Activated CD4-positive, alpha-beta memory T cell treated with anti-CD3 and anti-CD28 coated beads, Interleukin-2, amount 10 ng/mL, durations not matched to agents 7 days and 5 days (primary cell): ENCODE measurements at regions not wholly inside any gene's neighbourhood (a gene's known extent, or its start where the extent isn't known, plus 50 kb on each side); places are given as distances from the start of the nearest gene placed in this dataset.
A peak's percentile ranks its signal among the peaks of the same experiment; 100 is the strongest.
"Not testable (repeated sequence)": the region's sequence is repeated elsewhere in the genome, so short reads cannot be mapped to it uniquely, and the experiment has no call there.

Experiments
- CTCF ChIA-PET: fragments of 350-600 bp; sonication (Branson Sonifier 250); formaldehyde crosslinking; loops from one replicate; lab custom pipeline; 2021; ENCODE audit warnings: antibody characterized with exemption, inconsistent platforms; lab: Charles Lee
- POLR2A ChIA-PET: fragments of 350-600 bp; sonication (Branson Sonifier 250); formaldehyde crosslinking; loops from one replicate; lab custom pipeline; 2021; ENCODE audit warnings: antibody characterized with exemption; lab: Charles Lee
- DNase-seq: peaks from one replicate; pipeline ENCODE4 v3.0.0-alpha.2; 2020
- H3K27ac Mint-ChIP-seq: one replicate; pipeline ENCODE4 v1.8.0; 2021; ENCODE audit warnings: mild to moderate bottlenecking, mixed read lengths
- H3K27me3 Mint-ChIP-seq: one replicate; pipeline ENCODE4 v1.8.0; 2021; ENCODE audit warnings: mixed read lengths
- H3K36me3 Mint-ChIP-seq: one replicate; pipeline ENCODE4 v1.8.0; 2021; ENCODE audit warnings: low read depth, mixed read lengths
- H3K4me1 Mint-ChIP-seq: one replicate; pipeline ENCODE4 v1.8.0; 2021; ENCODE audit warnings: mixed read lengths
- H3K4me3 Mint-ChIP-seq: one replicate; pipeline ENCODE4 v1.8.0; 2021; ENCODE audit warnings: mild to moderate bottlenecking, mixed read lengths
- H3K9me3 Mint-ChIP-seq: one replicate; pipeline ENCODE4 v1.8.0; 2021; ENCODE audit warnings: mixed read lengths

GRCh38 chr12:131510431-131510830 is 200.5 kb upstream of the SFSWAP start:
- CTCF ChIA-PET: no interaction called here
- no peaks in the 10 kb centered on the region for H3K9me3 Mint-ChIP-seq
- POLR2A ChIA-PET: interaction anchor here (1.2 to 1.3 kb wide), 2 partner anchors 26 to 94 kb away, joined by 5 to 7 read pairs; no protein-coding TSS in a partner anchor
- peaks cover 5% of the 10 kb centered on the region for H3K27me3 Mint-ChIP-seq
- no peak overlapping the region for H3K4me3 Mint-ChIP-seq
- H3K4me1 Mint-ChIP-seq: peaks cover 18% of the 10 kb centered on the region
- H3K27ac Mint-ChIP-seq: no peak overlapping the region
- no peaks in the 10 kb centered on the region for H3K36me3 Mint-ChIP-seq
- DNase-seq: no peak

- H3K4me1 Mint-ChIP-seq: peaks cover 16% of the 10 kb centered on the region
- peak overlapping the region; percentile 67 for H3K27ac Mint-ChIP-seq
- no peak overlapping the region for H3K4me3 Mint-ChIP-seq
- H3K36me3 Mint-ChIP-seq: no peaks in the 10 kb centered on the region
- H3K9me3 Mint-ChIP-seq: peaks cover 4% of the 10 kb centered on the region
- POLR2A ChIA-PET: interaction anchor here (1.0 to 1.3 kb wide), 3 partner anchors 25 to 93 kb away, joined by 3 to 7 read pairs (median 5); no protein-coding TSS in a partner anchor
- peaks cover 5% of the 10 kb centered on the region for H3K27me3 Mint-ChIP-seq
- CTCF ChIA-PET: no interaction called here
- peak; percentile 63 for DNase-seq
Observed at GRCh38 chr12:131511391-131511802, 199.5 kb upstream of the SFSWAP start.

- Mint-ChIP-seq H3K4me3 (no peak overlapping the region), H3K27ac (peak overlapping the region; percentile 67), H3K9me3 (peaks cover 4% of the 10 kb centered on the region), H3K27me3 (peaks cover 5% of the 10 kb centered on the region), H3K36me3 (no peaks in the 10 kb centered on the region), H3K4me1 (peaks cover 13% of the 10 kb centered on the region)
- ChIA-PET POLR2A (interaction anchor here (1.0 kb wide), 1 partner anchor 92 kb away, joined by 3 read pairs; no protein-coding TSS in a partner anchor), CTCF (no interaction called here)
- DNase-seq: no peak
Observed at GRCh38 chr12:131511803-131512561, 198.9 kb upstream of the SFSWAP start.

- H3K4me3 Mint-ChIP-seq: no peak overlapping the region
- no peaks in the 10 kb centered on the region for H3K36me3 Mint-ChIP-seq
- peaks cover 4% of the 10 kb centered on the region for H3K9me3 Mint-ChIP-seq
- H3K27ac Mint-ChIP-seq: no peak overlapping the region
- ChIA-PET POLR2A (no interaction called here), CTCF (no interaction called here)
- H3K4me1 Mint-ChIP-seq: peaks cover 13% of the 10 kb centered on the region
- peaks cover 7% of the 10 kb centered on the region for H3K27me3 Mint-ChIP-seq
- no peak for DNase-seq
Observed at GRCh38 chr12:131513606-131514005, 197.3 kb upstream of the SFSWAP start.

GRCh38 chr12:131520553-131520952 is 190.3 kb upstream of the SFSWAP start:
- H3K27me3 Mint-ChIP-seq: peaks cover 17% of the 10 kb centered on the region
- H3K4me3 Mint-ChIP-seq, DNase-seq, H3K36me3 Mint-ChIP-seq, POLR2A ChIA-PET, H3K9me3 Mint-ChIP-seq, CTCF ChIA-PET, H3K27ac Mint-ChIP-seq, H3K4me1 Mint-ChIP-seq: not testable (repeated sequence)

GRCh38 chr12:131521326-131521725 is 189.6 kb upstream of the SFSWAP start:
- peaks cover under 1% of the 10 kb centered on the region for H3K9me3 Mint-ChIP-seq
- POLR2A ChIA-PET: no interaction called here
- CTCF ChIA-PET: no interaction called here

GRCh38 chr12:131525795-131526508 is 184.9 kb upstream of the SFSWAP start:
- Mint-ChIP-seq H3K4me3 (no peak overlapping the region), H3K36me3 (no peaks in the 10 kb centered on the region), H3K27me3 (no peaks in the 10 kb centered on the region), H3K27ac (no peak overlapping the region), H3K4me1 (peaks cover 4% of the 10 kb centered on the region), H3K9me3 (no peaks in the 10 kb centered on the region)
- POLR2A ChIA-PET: no interaction called here
- DNase-seq: no peak
- CTCF ChIA-PET: no interaction called here

More at GRCh38 chr12:131521326-131521725, 189.6 kb upstream of the SFSWAP start:
- Mint-ChIP-seq H3K36me3 (no peaks in the 10 kb centered on the region), H3K4me3 (no peak overlapping the region), H3K4me1 (no peaks in the 10 kb centered on the region), H3K27me3 (peaks cover 17% of the 10 kb centered on the region), H3K27ac (no peak overlapping the region)
- DNase-seq: no peak

GRCh38 chr12:131527092-131527491 is 183.8 kb upstream of the SFSWAP start:
- no peak overlapping the region for H3K4me3 Mint-ChIP-seq
- no peaks in the 10 kb centered on the region for H3K36me3 Mint-ChIP-seq
- CTCF ChIA-PET: no interaction called here
- no peak overlapping the region for H3K27ac Mint-ChIP-seq
- POLR2A ChIA-PET: no interaction called here
- peaks cover 4% of the 10 kb centered on the region for H3K4me1 Mint-ChIP-seq
- no peaks in the 10 kb centered on the region for H3K9me3 Mint-ChIP-seq
- DNase-seq: no peak
- H3K27me3 Mint-ChIP-seq: no peaks in the 10 kb centered on the region

GRCh38 chr12:131527736-131528135 is 183.2 kb upstream of the SFSWAP start:
- ChIA-PET CTCF (no interaction called here), POLR2A (no interaction called here)
- H3K27me3 Mint-ChIP-seq: no peaks in the 10 kb centered on the region

GRCh38 chr12:131528144-131528543 is 182.7 kb upstream of the SFSWAP start:
- POLR2A ChIA-PET: no interaction called here
- no peak overlapping the region for H3K27ac Mint-ChIP-seq
- no peak for DNase-seq
- no peaks in the 10 kb centered on the region for H3K27me3 Mint-ChIP-seq
- no peaks in the 10 kb centered on the region for H3K9me3 Mint-ChIP-seq
- H3K4me1 Mint-ChIP-seq: peaks cover 4% of the 10 kb centered on the region
- no peaks in the 10 kb centered on the region for H3K36me3 Mint-ChIP-seq
- H3K4me3 Mint-ChIP-seq: no peak overlapping the region
- CTCF ChIA-PET: no interaction called here

More at GRCh38 chr12:131527736-131528135, 183.2 kb upstream of the SFSWAP start:
- no peak overlapping the region for H3K27ac Mint-ChIP-seq
- no peaks in the 10 kb centered on the region for H3K9me3 Mint-ChIP-seq
- H3K4me3 Mint-ChIP-seq: no peak overlapping the region
- peaks cover 4% of the 10 kb centered on the region for H3K4me1 Mint-ChIP-seq
- no peaks in the 10 kb centered on the region for H3K36me3 Mint-ChIP-seq
- no peak for DNase-seq

GRCh38 chr12:131528667-131529066 is 182.2 kb upstream of the SFSWAP start:
- Mint-ChIP-seq H3K27me3 (no peaks in the 10 kb centered on the region), H3K36me3 (no peaks in the 10 kb centered on the region), H3K4me3 (no peak overlapping the region), H3K9me3 (no peaks in the 10 kb centered on the region), H3K27ac (no peak overlapping the region), H3K4me1 (peaks cover 4% of the 10 kb centered on the region)
- CTCF ChIA-PET: no interaction called here
- DNase-seq: no peak
- POLR2A ChIA-PET: no interaction called here

- DNase-seq: no peak
- Mint-ChIP-seq H3K4me3 (no peak overlapping the region), H3K9me3 (no peaks in the 10 kb centered on the region), H3K4me1 (peaks cover 4% of the 10 kb centered on the region), H3K36me3 (no peaks in the 10 kb centered on the region), H3K27ac (no peak overlapping the region), H3K27me3 (no peaks in the 10 kb centered on the region)
- ChIA-PET POLR2A (no interaction called here), CTCF (no interaction called here)
Observed at GRCh38 chr12:131529196-131530040, 181.5 kb upstream of the SFSWAP start.

- POLR2A ChIA-PET: no interaction called here
- no peaks in the 10 kb centered on the region for H3K27me3 Mint-ChIP-seq
- H3K36me3 Mint-ChIP-seq: no peaks in the 10 kb centered on the region
- no peak overlapping the region for H3K4me3 Mint-ChIP-seq
- peaks cover 5% of the 10 kb centered on the region for H3K4me1 Mint-ChIP-seq
- H3K9me3 Mint-ChIP-seq: no peaks in the 10 kb centered on the region
- no peak for DNase-seq
- H3K27ac Mint-ChIP-seq: no peak overlapping the region
- CTCF ChIA-PET: interaction anchor here (0.6 kb wide), 1 partner anchor 211 kb away, joined by 4 read pairs; no protein-coding TSS in a partner anchor
Observed at GRCh38 chr12:131530041-131530332, 180.9 kb upstream of the SFSWAP start.
